Pancreas (tissue), 10 donors: ENCODE measurements at regions not wholly inside any gene's neighbourhood (a gene's known extent, or its start where the extent isn't known, plus 50 kb on each side); places are given as distances from the start of the nearest gene placed in this dataset.
A peak's percentile ranks its signal among the peaks of the same experiment; 100 is the strongest.
"Not testable (repeated sequence)": the region's sequence is repeated elsewhere in the genome, so short reads cannot be mapped to it uniquely, and the experiment has no call there.

ENCODE experiments used
- ATAC-seq, 4 donors: fragments of 200-7000 bp; cut with Tn5 transposase; one replicate each; pipeline versions ENCODE4 v1.8.0 to v1.9.1; 2020; ENCODE audit warnings: mild to moderate bottlenecking in 4 of 4, moderate library complexity in 4 of 4
- DNase-seq, 6 donors: peaks; one replicate each; pipeline ENCODE4 v3.0.0-alpha.2; 2020
- FAIRE-seq: peaks from 2 replicates; lab custom pipeline; 2012; peaks lifted over from hg19 to GRCh38; lab: Jason Lieb, UNC
- H3K27ac ChIP-seq, 4 donors: fragments of 200-600 bp; sonication (generic); 1 replicate in 3 of 4; 2 replicates in 1 of 4; pipeline versions ENCODE4 v1.5.0 to v1.8.0; 2020
- H3K27me3 ChIP-seq, 4 donors: fragments of 200-600 bp; one replicate each; pipeline ENCODE4 v1.8.0; 2021
- H3K36me3 ChIP-seq, 3 donors: fragments of 200-600 bp; sonication (generic) in 1 of 3; one replicate each; pipeline versions ENCODE4 v1.5.0 to v1.8.0; 2020 to 2021
- H3K4me1 ChIP-seq, 3 donors: fragments of 200-600 bp; one replicate each; pipeline ENCODE4 v1.8.0; 2021
- H3K4me3 ChIP-seq, 4 donors: fragments of 200-600 bp; sonication (generic) in 2 of 4; one replicate each; pipeline versions ENCODE4 v1.5.0 to v1.8.0; 2020 to 2021
- H3K9me3 ChIP-seq, 4 donors: fragments of 200-600 bp; one replicate each; pipeline ENCODE4 v1.8.0; 2021
- WGBS, 2 donors: extraction: QIAGEN DNeasy Blood & Tissue Kit; methylation state at CpG; one replicate each; pipeline ENCODE4 v1.1.7; 2013; 5-methylcytosine and 5-hydroxymethylcytosine counted together
- intact Hi-C, 3 donors: fragments of 100-400 bp; cut with DNase I; formaldehyde crosslinking; loops; one replicate each; pipeline versions ENCODE4 v1.11.1 to v1.14.2; 2022
- TF ChIP-seq, protein P1 (sequence below), 4 donors: fragments of 200-600 bp; sonication (generic) in 3 of 4; IDR thresholded peaks; one replicate each; pipeline versions ENCODE4 v1.5.0 to v1.8.0; 2021; ENCODE audit warnings: antibody characterized with exemption in 4 of 4
- donor health status: healthy with polysubstance abuse.
- donor health status: DM: no; HTN: no; CAD: no; lungs with moderate emphysema.
- donor health status: DM: no; HTN: no; CAD: no.
- donor health status: control.
- donor health status: control.
- donor health status: Bipolar disorder and iron deficiency.
- donor health status: DM: yes; HTN: yes; CAD: no.
- donor health status: DM: no; HTN: no; CAD: no.
- donor health status: DM: no; HTN: no; CAD: no.
- donor health status: DM: yes; HTN: yes; CAD: no.

GRCh38 chr17:51474764-51475163 is 214.4 kb downstream of the UTP18 start:
- no peak for ATAC-seq
- WGBS, 2 donors, result 48 to 54% methylated on average over 4 of the region's 4 CpGs

DNA sequence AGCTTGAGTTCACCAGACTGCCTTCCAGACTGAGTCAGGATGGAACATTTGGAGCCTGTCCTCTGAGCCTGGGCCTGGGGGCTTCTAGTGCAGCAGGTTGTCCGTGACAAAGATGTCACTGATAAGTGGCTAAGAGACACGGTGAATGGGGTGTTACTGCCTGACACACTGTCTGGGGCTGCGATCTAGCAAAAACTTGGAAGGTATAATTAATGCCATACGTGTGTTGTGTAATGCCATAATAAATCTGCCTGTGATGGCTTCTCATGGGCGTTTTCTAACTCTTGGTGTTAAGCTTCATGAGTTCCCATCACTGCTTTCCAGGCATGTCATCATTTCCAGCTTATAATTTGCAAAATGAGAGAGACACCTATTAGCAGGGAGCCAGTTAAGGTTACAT is 215.4 kb downstream of the UTP18 start:
- WGBS, 2 donors, result 43 to 52% methylated on average over 5 of the region's 5 CpGs
- TF ChIP-seq, protein P1, sequence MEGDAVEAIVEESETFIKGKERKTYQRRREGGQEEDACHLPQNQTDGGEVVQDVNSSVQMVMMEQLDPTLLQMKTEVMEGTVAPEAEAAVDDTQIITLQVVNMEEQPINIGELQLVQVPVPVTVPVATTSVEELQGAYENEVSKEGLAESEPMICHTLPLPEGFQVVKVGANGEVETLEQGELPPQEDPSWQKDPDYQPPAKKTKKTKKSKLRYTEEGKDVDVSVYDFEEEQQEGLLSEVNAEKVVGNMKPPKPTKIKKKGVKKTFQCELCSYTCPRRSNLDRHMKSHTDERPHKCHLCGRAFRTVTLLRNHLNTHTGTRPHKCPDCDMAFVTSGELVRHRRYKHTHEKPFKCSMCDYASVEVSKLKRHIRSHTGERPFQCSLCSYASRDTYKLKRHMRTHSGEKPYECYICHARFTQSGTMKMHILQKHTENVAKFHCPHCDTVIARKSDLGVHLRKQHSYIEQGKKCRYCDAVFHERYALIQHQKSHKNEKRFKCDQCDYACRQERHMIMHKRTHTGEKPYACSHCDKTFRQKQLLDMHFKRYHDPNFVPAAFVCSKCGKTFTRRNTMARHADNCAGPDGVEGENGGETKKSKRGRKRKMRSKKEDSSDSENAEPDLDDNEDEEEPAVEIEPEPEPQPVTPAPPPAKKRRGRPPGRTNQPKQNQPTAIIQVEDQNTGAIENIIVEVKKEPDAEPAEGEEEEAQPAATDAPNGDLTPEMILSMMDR (IDR thresholded peaks at IDR 0.05), result no peak
- Histone ChIP-seq H3K27me3 (peaks cover 0 to 4% (median 0%) of the 10 kb centered on the region in 4 donors), H3K9me3 (no peaks in the 10 kb centered on the region), H3K36me3 (no peaks in the 10 kb centered on the region), H3K4me3 (no peak overlapping the region), H3K4me1 (no peaks in the 10 kb centered on the region), H3K27ac (no peak overlapping the region)
- DNase-seq, result no peak
- no peak for ATAC-seq
- FAIRE-seq, result no peak
- intact Hi-C loops, result no loop called here

More at GRCh38 chr17:51474764-51475163, 214.4 kb downstream of the UTP18 start:
- Histone ChIP-seq H3K27ac (no peak overlapping the region), H3K4me1 (no peaks in the 10 kb centered on the region), H3K27me3 (peaks cover 0 to 4% (median 0%) of the 10 kb centered on the region in 4 donors), H3K9me3 (no peaks in the 10 kb centered on the region), H3K36me3 (no peaks in the 10 kb centered on the region), H3K4me3 (no peak overlapping the region)
- TF ChIP-seq, protein P1 (IDR thresholded peaks at IDR 0.05), result no peak
- FAIRE-seq (no peak), DNase-seq (no peak)
- intact Hi-C loops, result no loop called here

- Histone ChIP-seq H3K4me1 (no peaks in the 10 kb centered on the region), H3K36me3 (no peaks in the 10 kb centered on the region), H3K9me3 (no peaks in the 10 kb centered on the region), H3K27me3 (peaks cover 0 to 4% (median 0%) of the 10 kb centered on the region in 4 donors), H3K27ac (no peak overlapping the region), H3K4me3 (no peak overlapping the region)
- TF ChIP-seq, protein P1 (IDR thresholded peaks at IDR 0.05), result no peak
- intact Hi-C loops, result no loop called here
- WGBS, 2 donors, result 82 to 94% methylated on average over 4 of the region's 4 CpGs
- DNase-seq (no peak), FAIRE-seq (no peak), ATAC-seq (no peak)
These were observed 219.0 kb downstream of the UTP18 start for GRCh38 chr17:51479303-51479702.

- H3K27me3 ChIP-seq, result no peaks in the 10 kb centered on the region
- ATAC-seq, result no peak
- WGBS, 2 donors, result 82 to 92% methylated on average over 2 of the region's 2 CpGs
These were observed 221.0 kb downstream of the UTP18 start for GRCh38 chr17:51481370-51481769.

GRCh38 chr17:51482248-51482647 is 221.9 kb downstream of the UTP18 start:
- H3K4me3 ChIP-seq, H3K27me3 ChIP-seq, H3K4me1 ChIP-seq, DNase-seq, intact Hi-C loops, H3K36me3 ChIP-seq, H3K27ac ChIP-seq, ATAC-seq, H3K9me3 ChIP-seq: not testable (repeated sequence)
- WGBS, 2 donors, result no CpG with 5 or more reads among the region's 1 CpG
- peak; percentile 86 for FAIRE-seq

More at GRCh38 chr17:51481370-51481769, 221.0 kb downstream of the UTP18 start:
- TF ChIP-seq, protein P1 (IDR thresholded peaks at IDR 0.05), result no peak
- intact Hi-C loops, result no loop called here
- Histone ChIP-seq H3K27ac (no peak overlapping the region), H3K4me3 (no peak overlapping the region), H3K4me1 (no peaks in the 10 kb centered on the region), H3K36me3 (no peaks in the 10 kb centered on the region), H3K9me3 (no peaks in the 10 kb centered on the region)
- FAIRE-seq (no peak), DNase-seq (no peak)
